ENCODE measurements at regions not wholly inside any gene's neighbourhood (a gene's known extent, or its start where the extent isn't known, plus 50 kb on each side); places are given as distances from the start of the nearest gene placed in this dataset.

DNA sequence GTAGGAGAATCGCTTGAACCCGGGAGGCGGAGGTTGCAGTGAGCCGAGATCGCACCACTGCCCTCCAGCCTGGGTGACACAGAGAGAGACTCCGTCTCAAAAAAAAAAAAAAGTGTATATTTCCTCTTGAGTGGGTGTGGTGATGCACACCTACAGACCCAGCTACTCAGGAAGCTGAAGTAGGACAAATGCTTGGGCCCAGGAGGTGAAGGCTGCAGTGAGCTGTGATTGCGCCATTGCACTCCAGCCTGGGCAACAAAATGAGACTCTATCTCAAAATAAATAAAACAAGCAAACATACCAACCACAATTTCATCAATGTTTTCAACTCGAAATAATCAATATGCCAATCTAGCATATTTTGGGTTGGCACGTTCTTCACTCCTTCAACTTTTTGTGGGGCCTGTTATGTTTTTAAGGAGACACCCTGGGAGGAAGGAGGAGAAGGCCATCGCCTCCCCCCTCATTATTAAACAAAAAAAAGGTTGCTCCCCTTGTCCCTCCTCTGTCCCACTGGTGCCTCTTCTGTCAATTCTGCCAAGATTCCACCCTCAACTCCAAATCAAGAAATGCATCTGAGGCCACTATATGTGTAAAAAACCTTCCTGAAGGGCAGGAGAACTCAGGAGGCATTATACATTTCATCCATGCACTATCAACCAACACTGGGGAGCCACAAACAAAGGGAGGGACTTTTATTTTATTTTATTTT lies 52.4 kb upstream of the ATF7IP2 start:
- H3K27ac ChIP-seq = no peak overlapping the region
- intact Hi-C loops (cut with DNase I) = no loop called here
- H3K4me1 ChIP-seq = no peaks in the 10 kb centered on the region
- H3K27me3 ChIP-seq = no peaks in the 10 kb centered on the region
- no peaks in the 10 kb centered on the region for H3K36me3 ChIP-seq
- no peak overlapping the region for H3K9ac ChIP-seq (ENCODE audit: low read depth in 2 of 2, low read length in 2 of 2)
- no peaks in the 10 kb centered on the region for H3K9me3 ChIP-seq
- DNase-seq = no peak
- no peak overlapping the region for H3K4me3 ChIP-seq
- TF ChIP-seq, protein P1, sequence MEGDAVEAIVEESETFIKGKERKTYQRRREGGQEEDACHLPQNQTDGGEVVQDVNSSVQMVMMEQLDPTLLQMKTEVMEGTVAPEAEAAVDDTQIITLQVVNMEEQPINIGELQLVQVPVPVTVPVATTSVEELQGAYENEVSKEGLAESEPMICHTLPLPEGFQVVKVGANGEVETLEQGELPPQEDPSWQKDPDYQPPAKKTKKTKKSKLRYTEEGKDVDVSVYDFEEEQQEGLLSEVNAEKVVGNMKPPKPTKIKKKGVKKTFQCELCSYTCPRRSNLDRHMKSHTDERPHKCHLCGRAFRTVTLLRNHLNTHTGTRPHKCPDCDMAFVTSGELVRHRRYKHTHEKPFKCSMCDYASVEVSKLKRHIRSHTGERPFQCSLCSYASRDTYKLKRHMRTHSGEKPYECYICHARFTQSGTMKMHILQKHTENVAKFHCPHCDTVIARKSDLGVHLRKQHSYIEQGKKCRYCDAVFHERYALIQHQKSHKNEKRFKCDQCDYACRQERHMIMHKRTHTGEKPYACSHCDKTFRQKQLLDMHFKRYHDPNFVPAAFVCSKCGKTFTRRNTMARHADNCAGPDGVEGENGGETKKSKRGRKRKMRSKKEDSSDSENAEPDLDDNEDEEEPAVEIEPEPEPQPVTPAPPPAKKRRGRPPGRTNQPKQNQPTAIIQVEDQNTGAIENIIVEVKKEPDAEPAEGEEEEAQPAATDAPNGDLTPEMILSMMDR (IDR thresholded peaks at IDR 0.05) = no peak

DNA sequence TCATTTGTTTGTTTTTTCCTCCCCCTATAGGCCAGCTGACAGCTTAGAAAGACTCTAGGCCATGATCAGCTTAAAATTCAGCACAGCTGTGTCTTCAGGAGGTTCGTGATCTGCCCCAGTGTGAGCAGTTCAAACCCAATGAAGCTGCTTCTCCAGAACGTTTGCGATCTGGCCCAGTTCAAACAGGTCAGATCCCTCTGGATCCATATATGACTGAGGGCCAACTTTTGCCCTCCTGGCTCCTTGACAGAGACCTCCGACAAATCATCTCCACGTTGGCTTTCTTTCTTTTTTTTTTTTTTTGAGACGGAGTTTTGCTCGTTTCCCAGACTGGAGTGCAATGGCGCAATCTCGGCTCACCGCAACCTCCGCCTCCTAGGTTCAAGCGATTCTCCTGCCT lies 50.2 kb upstream of the ATF7IP2 start:
- intact Hi-C loops (cut with DNase I) = no loop called here
- H3K27ac ChIP-seq = no peak overlapping the region
- no peaks in the 10 kb centered on the region for H3K36me3 ChIP-seq
- no peak overlapping the region for H3K4me3 ChIP-seq
- no peak for DNase-seq
- H3K9ac ChIP-seq (ENCODE audit: low read depth in 2 of 2, low read length in 2 of 2) = no peak overlapping the region
- TF ChIP-seq, protein P1 (IDR thresholded peaks at IDR 0.05) = no peak
- H3K4me1 ChIP-seq = no peaks in the 10 kb centered on the region
- H3K9me3 ChIP-seq = no peaks in the 10 kb centered on the region
- H3K27me3 ChIP-seq = no peaks in the 10 kb centered on the region
